GM12865 (cell line): ENCODE measurements at regions not wholly inside any gene's neighbourhood (a gene's known extent, or its start where the extent isn't known, plus 50 kb on each side); places are given as distances from the start of the nearest gene placed in this dataset.
A peak's percentile ranks its signal among the peaks of the same experiment; 100 is the strongest.

ENCODE experiments used
- DNase-seq: peaks from one replicate; pipeline ENCODE4 v3.0.0; 2010; ENCODE audit warnings: low read depth
- H3K4me3 ChIP-seq: 2 replicates; pipeline ENCODE4 v1.5.1; 2011; ENCODE audit warnings: mild to moderate bottlenecking, low read depth, low read length, control low read depth
- CTCF ChIP-seq: IDR thresholded peaks from 2 replicates; pipeline ENCODE4 v1.5.1; 2011; ENCODE audit warnings: low read length, control low read depth, low read depth, inconsistent platforms; ENCODE audit not compliant: insufficient read depth; ENCODE audit errors: missing control alignments

DNA sequence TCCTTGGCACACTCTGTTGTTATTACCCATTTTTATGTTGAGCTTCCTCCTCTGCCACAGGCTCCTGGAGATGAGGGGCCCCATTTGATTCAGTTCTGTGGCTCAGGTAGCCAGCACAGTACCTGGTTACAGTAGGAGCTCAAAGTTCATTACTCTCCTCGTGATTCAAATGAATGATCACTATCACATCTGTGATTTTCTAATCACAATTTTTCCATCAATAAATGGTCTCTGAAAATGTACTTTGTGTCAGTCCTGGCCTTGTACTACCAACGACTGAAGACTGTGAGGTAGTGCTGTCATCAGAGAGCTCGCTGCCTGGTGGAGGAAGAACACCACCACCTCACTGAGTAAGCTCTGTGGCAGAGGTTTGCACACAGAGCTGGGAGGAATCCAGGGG is 106.8 kb upstream of the JUN start:
- TF ChIP-seq CTCF = no peak
- DNase-seq = no peak
- no peak overlapping the region for H3K4me3 ChIP-seq

DNA sequence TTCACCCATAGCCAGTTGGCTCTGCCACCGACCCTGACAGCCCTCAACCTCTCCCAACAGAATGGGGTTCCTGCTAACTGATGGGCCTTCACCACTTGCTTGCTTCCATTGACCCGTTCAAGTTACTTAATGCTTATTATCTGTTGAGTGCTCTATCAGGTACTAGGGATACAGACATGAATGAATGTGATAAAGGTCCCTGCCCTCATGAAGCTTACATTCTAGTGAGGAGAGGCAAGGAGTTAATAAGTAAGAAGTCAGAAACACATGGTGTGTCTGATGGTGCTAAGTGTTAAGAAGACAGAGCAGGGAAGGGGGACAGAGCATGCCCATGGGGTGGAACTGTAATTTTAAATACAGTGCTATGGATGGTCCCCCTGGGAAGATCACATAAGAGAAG is 107.5 kb upstream of the JUN start:
- no peak overlapping the region for H3K4me3 ChIP-seq
- DNase-seq = no peak
- TF ChIP-seq CTCF = no peak

- no peak for DNase-seq
- TF ChIP-seq CTCF = no peak
- no peak overlapping the region for H3K4me3 ChIP-seq
Measured at GRCh38 chr1:58893257-58893869, 109.5 kb upstream of the JUN start.

DNA sequence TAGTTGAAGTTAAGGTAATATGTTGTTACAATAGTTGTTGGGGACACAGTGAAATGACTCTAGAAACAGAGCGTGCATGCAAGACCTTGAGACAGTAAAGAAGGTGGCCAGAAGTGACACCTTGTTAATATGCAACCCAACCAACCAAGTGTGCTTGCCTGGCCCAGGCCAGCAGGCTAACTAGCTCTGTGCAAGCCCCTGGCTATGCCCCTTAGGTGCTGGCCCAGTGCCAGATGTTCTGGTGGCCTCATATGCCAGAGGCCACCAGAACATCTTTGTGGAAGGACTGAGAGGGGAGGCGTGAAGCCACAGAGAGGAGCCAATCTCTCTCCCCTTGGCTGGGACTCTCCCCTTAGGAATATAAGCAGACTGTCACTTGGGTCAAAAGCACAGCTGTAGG is 111.2 kb upstream of the JUN start:
- no peak overlapping the region for H3K4me3 ChIP-seq
- no peak for DNase-seq
- TF ChIP-seq CTCF = no peak

- H3K4me3 ChIP-seq = no peak overlapping the region
- peak; percentile 35 for DNase-seq
- no peak for TF ChIP-seq CTCF
Measured at GRCh38 chr1:58895559-58896145, 111.8 kb upstream of the JUN start.

- TF ChIP-seq CTCF = no peak
- DNase-seq = no peak
- no peak overlapping the region for H3K4me3 ChIP-seq
Measured at GRCh38 chr1:58896246-58897183, 112.7 kb upstream of the JUN start.
